ENCODE measurements at regions not wholly inside any gene's neighbourhood (a gene's known extent, or its start where the extent isn't known, plus 50 kb on each side); places are given as distances from the start of the nearest gene placed in this dataset.
"Not testable (repeated sequence)": the region's sequence is repeated elsewhere in the genome, so short reads cannot be mapped to it uniquely, and the experiment has no call there.

- Histone ChIP-seq H2BK5ac (ENCODE audit: insufficient read length, low read length) (no peak overlapping the region), H2BK120ac (ENCODE audit: low read depth, low read length, poor library complexity, severe bottlenecking) (no peak overlapping the region), H3K9ac (ENCODE audit: extremely low read depth, insufficient read length, low read length) (no peak overlapping the region), H3K4ac (ENCODE audit: low read depth, low read length) (no peak overlapping the region), H3K27me3 (ENCODE audit: insufficient read depth, low read length) (no peaks in the 10 kb centered on the region), H3K56ac (ENCODE audit: insufficient read length, low read depth, low read length) (no peak overlapping the region), H2BK15ac (ENCODE audit: low read depth, low read length) (no peak overlapping the region), H4K20me1 (ENCODE audit: control insufficient read depth, insufficient read depth, insufficient read length) (no peaks in the 10 kb centered on the region), H3T11ph (ENCODE audit: low read length) (no peak overlapping the region), H3K4me2 (ENCODE audit: insufficient read depth, insufficient read length, low read length) (no peak overlapping the region), H3K14ac (ENCODE audit: insufficient read depth, low read length) (no peak overlapping the region), H3K23me2 (ENCODE audit: insufficient read length, low read depth, low read length, poor library complexity, severe bottlenecking) (no peaks in the 10 kb centered on the region), H2AFZ (ENCODE audit: low read length) (no peak overlapping the region), H3K79me1 (ENCODE audit: insufficient read depth, low read depth, low read length, poor library complexity, severe bottlenecking) (no peaks in the 10 kb centered on the region), H2BK20ac (ENCODE audit: low read depth, low read length, poor library complexity, severe bottlenecking) (no peak overlapping the region), H3K23ac (ENCODE audit: insufficient read length, low read depth, low read length) (no peak overlapping the region), H2BK12ac (ENCODE audit: insufficient read length, low read depth, low read length) (no peak overlapping the region), H3K27ac (ENCODE audit: insufficient read length, low read depth, low read length) (no peak overlapping the region), H3K4me1 (ENCODE audit: insufficient read depth, low read length) (no peaks in the 10 kb centered on the region), H4K8ac (replicated peaks; ENCODE audit: insufficient read length, low read depth, low read length) (no peak overlapping the region), H3K9me3 (ENCODE audit: control insufficient read depth, low read depth, low read length) (no peaks in the 10 kb centered on the region), H3K79me2 (ENCODE audit: insufficient read depth, low read length) (no peaks in the 10 kb centered on the region), H2AK5ac (ENCODE audit: insufficient read length, low read length) (no peak overlapping the region), H4K91ac (ENCODE audit: insufficient read length, low read depth, low read length) (no peak overlapping the region), H3K18ac (ENCODE audit: insufficient read length, low read depth, low read length) (no peak overlapping the region), H4K5ac (ENCODE audit: insufficient read length, low read depth, low read length) (no peak overlapping the region)
- Mint-ChIP-seq H3K4me3 (no peak overlapping the region), H3K36me3 (ENCODE audit: insufficient read depth in 1 of 3, low read depth in 3 of 3) (no peaks in the 10 kb centered on the region), H3K9me3 (no peaks in the 10 kb centered on the region; a peak in 1 of 5 replicates), H3K27ac (no peak overlapping the region), H3K27me3 (ENCODE audit: low read depth) (peaks cover 7% of the 10 kb centered on the region), H3K4me1 (peaks cover 5 to 7% of the 10 kb centered on the region in 2 experiments; a peak in 3 of 4 replicates)
- WGBS (ENCODE audit: extremely low coverage, insufficient read length, low lambda C conversion rate): no CpG with 5 or more reads among the region's 5 CpGs
- no peak for DNase-seq
- no peak for TF ChIP-seq CTCF (conservative IDR thresholded peaks at IDR 0.05)
These were observed 160.3 kb upstream of the SERTAD2 start for GRCh38 chr2:64814007-64814406.

- not testable (repeated sequence) for H4K5ac ChIP-seq (ENCODE audit: insufficient read length, low read depth, low read length); H2BK20ac ChIP-seq (ENCODE audit: low read depth, low read length, poor library complexity, severe bottlenecking); H3K18ac ChIP-seq (ENCODE audit: insufficient read length, low read depth, low read length); H3K23ac ChIP-seq (ENCODE audit: insufficient read length, low read depth, low read length); H3K4ac ChIP-seq (ENCODE audit: low read depth, low read length); H3T11ph ChIP-seq (ENCODE audit: low read length); H3K4me3 Mint-ChIP-seq; H3K9me3 ChIP-seq (ENCODE audit: control insufficient read depth, low read depth, low read length); H3K27me3 ChIP-seq (ENCODE audit: insufficient read depth, low read length); H2BK120ac ChIP-seq (ENCODE audit: low read depth, low read length, poor library complexity, severe bottlenecking); DNase-seq; H3K56ac ChIP-seq (ENCODE audit: insufficient read length, low read depth, low read length); H2BK5ac ChIP-seq (ENCODE audit: insufficient read length, low read length); H3K27ac Mint-ChIP-seq; H3K9me3 Mint-ChIP-seq; H3K36me3 Mint-ChIP-seq (ENCODE audit: insufficient read depth in 1 of 3, low read depth in 3 of 3); H4K8ac ChIP-seq (replicated peaks; ENCODE audit: insufficient read length, low read depth, low read length); H4K20me1 ChIP-seq (ENCODE audit: control insufficient read depth, insufficient read depth, insufficient read length); H3K79me1 ChIP-seq (ENCODE audit: insufficient read depth, low read depth, low read length, poor library complexity, severe bottlenecking); H3K9ac ChIP-seq (ENCODE audit: extremely low read depth, insufficient read length, low read length); H4K91ac ChIP-seq (ENCODE audit: insufficient read length, low read depth, low read length); H3K4me1 ChIP-seq (ENCODE audit: insufficient read depth, low read length); H2AFZ ChIP-seq (ENCODE audit: low read length); H3K79me2 ChIP-seq (ENCODE audit: insufficient read depth, low read length); H3K23me2 ChIP-seq (ENCODE audit: insufficient read length, low read depth, low read length, poor library complexity, severe bottlenecking); H3K27ac ChIP-seq (ENCODE audit: insufficient read length, low read depth, low read length); H3K4me1 Mint-ChIP-seq; H3K4me2 ChIP-seq (ENCODE audit: insufficient read depth, insufficient read length, low read length); H3K27me3 Mint-ChIP-seq (ENCODE audit: low read depth); H2BK12ac ChIP-seq (ENCODE audit: insufficient read length, low read depth, low read length); H2AK5ac ChIP-seq (ENCODE audit: insufficient read length, low read length); H3K14ac ChIP-seq (ENCODE audit: insufficient read depth, low read length); H2BK15ac ChIP-seq (ENCODE audit: low read depth, low read length)
- no CpG with 5 or more reads among the region's 8 CpGs for WGBS (ENCODE audit: extremely low coverage, insufficient read length, low lambda C conversion rate)
These were observed 162.8 kb upstream of the SERTAD2 start for GRCh38 chr2:64816526-64816925.

Measured in H9 (cell line).